HEK293T (cell line): ENCODE measurements at regions not wholly inside any gene's neighbourhood (a gene's known extent, or its start where the extent isn't known, plus 50 kb on each side); places are given as distances from the start of the nearest gene placed in this dataset.
A peak's percentile ranks its signal among the peaks of the same experiment; 100 is the strongest.
"Not testable (repeated sequence)": the region's sequence is repeated elsewhere in the genome, so short reads cannot be mapped to it uniquely, and the experiment has no call there.

ENCODE experiments used
- CTCF ChIA-PET: fragments of 350-600 bp; formaldehyde crosslinking; extraction: SDS; loops from one replicate; lab custom pipeline; 2021; ENCODE audit warnings: antibody characterized with exemption, inconsistent platforms; lab: Yijun Ruan, JAX
- POLR2A ChIA-PET: fragments of 350-600 bp; formaldehyde crosslinking; extraction: SDS; loops from one replicate; lab custom pipeline; 2020; ENCODE audit warnings: antibody characterized with exemption, inconsistent platforms; lab: Yijun Ruan, JAX
- DNase-seq: peaks from one replicate; pipeline ENCODE4 v3.0.0; 2012; ENCODE audit warnings: mixed read lengths; ENCODE audit errors: extremely low spot score
- L3MBTL2 ChIP-seq: fragments of 450-650 bp; conservative IDR thresholded peaks from 2 replicates; pipeline ENCODE4 v1.6.1; 2016; ENCODE audit warnings: mild to moderate bottlenecking

DNA sequence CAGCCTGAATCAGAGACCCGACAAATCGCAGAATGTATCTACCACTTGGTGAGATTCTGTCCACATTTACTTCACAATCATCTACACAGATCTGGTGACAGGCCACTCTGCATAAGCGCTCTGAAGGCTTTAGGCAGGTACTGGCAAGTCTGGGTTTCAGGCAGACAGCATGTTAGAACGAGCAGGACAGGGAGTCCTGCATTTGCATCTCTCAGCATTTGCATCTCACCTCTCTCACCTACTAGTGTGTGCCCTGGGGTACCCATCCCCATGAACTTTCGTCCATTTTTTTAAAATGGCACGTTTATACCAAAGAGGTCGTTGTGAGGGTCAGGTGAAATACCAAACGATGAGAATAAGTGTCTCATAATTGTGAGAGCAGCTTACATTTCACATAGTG, 108.2 kb downstream of the SPATA31A1 start:
- POLR2A ChIA-PET, CTCF ChIA-PET, DNase-seq: not testable (repeated sequence)

DNA sequence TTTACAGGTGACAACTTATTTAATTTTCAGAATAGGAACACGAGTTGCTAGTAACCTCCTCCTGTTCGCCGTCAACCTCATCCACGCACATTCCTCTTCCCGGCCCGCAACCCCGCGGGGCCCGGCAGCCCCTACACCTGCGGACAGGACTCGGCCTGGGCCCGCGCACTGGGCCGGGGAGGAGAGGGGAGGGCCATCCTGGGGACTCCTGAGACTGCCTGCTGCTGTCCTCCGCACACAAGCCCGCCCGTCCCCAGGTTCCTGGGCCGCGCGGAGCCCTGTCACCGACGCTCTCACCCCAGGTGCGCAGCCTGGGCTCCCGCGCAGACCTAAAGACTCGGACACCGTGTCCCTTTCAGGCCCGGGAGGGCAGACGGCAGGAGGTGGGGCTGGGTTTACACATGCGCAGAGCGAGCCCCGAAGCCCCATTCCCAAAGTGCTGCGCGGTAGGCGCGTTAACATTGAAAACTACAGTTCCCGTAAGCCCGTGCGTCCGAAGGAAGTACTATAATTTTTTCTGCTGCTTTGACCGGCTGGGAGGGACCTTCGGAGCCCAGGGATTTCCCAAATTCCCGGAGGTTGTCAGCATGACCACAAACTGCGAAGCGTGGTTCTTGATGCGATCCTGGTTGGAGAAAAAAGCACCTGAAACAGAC, 108.8 kb downstream of the SPATA31A1 start:
- TF ChIP-seq L3MBTL2 = peak; percentile 79
- POLR2A ChIA-PET, CTCF ChIA-PET, DNase-seq: not testable (repeated sequence)

DNA sequence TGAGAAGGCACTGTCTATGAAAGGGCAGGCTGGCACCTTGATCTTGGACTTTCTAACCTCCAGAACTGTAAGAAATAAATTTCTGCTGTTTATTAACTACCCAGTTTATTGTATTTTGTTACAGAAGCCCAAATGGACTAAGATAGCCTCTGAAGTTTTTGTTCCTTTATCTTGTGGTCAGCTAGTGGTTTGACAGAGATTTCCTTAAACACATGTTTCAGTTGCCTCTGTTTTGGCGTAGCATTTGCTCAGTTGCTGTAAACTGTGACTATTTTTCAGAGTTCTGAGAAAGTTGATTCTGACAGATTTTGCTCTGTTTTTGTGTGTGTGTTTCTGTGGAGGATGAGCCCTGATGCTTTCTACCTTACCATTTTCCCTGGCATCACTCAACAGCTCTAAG, 119.0 kb downstream of the SPATA31A1 start:
- DNase-seq, CTCF ChIA-PET, POLR2A ChIA-PET: not testable (repeated sequence)

DNA sequence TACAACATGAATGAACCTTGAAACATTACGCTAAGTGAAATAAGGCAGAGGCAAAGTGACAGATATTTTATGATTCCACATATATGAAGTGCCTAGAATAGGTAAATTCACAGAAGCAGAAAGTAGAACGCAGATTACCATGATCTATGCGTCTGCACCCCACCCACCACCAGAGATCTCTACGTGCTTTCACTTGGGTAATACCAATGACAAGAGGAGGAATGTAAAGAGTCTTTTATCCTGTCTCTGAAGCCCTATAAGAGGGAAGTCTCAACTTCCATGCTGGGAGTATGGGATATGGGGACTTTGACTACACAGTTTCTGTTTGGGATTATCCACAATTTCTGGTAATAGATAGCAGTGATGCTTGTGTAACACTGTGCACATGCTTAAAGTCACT, 127.6 kb downstream of the SPATA31A1 start:
- DNase-seq, POLR2A ChIA-PET, CTCF ChIA-PET: not testable (repeated sequence)

DNA sequence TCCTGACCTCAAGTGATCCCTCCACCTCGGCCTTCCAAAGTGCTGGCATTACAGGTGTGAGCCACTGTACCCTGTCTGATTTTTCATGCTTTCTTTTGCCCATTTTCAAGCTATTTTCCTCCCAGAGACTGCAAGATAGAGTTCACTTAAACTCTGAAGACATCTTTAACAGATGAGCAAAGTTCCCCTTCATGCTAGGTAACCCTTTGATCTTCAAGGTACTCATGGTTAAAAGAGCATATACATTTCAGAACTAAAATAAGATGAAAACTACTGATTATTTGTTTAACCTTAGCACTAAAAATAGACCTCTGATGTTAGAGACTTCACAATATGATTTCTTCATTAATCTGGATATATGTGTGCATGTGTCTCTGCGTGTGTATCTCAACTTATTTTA, 128.4 kb downstream of the SPATA31A1 start:
- CTCF ChIA-PET, POLR2A ChIA-PET, DNase-seq: not testable (repeated sequence)

DNA sequence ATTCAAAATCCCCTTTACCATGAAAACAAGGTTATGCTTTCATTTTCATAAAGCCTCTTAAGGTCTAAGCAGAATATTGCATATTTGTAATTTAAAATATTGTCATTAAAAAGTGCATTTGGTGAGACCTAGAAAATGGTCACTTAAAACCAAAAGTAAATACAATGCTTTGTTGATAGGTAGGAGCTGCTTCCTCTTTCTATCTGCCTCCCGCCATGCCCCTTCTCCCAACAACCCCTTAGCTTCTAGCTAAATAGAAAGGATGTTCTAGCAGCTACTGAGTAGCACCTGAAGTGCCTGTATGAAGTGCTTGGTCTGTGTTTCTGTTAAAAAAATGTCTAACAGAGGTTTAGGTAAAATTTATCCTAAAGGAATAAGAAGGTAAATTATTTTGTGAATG, 128.8 kb downstream of the SPATA31A1 start:
- CTCF ChIA-PET, POLR2A ChIA-PET, DNase-seq: not testable (repeated sequence)

DNA sequence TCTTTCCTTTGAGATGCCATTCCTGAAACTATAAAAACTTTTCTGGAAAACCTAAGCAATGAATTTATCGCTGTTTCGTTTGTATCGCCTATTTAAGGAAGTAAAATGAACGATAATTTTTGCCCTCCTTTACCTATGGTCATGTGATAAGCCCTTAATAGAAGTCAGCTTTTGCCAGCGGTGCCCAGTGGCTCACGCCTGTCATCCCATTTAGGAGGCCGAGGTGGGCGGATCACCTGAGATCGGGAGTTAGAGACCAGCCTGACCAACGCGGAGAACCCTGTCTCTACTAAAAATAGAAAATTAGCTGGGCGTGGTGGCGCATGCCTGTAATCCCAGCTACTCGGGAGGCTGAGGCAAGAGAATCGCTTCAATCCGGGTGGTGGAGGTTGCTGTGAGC, 132.0 kb downstream of the SPATA31A1 start:
- POLR2A ChIA-PET, CTCF ChIA-PET, DNase-seq: not testable (repeated sequence)

DNA sequence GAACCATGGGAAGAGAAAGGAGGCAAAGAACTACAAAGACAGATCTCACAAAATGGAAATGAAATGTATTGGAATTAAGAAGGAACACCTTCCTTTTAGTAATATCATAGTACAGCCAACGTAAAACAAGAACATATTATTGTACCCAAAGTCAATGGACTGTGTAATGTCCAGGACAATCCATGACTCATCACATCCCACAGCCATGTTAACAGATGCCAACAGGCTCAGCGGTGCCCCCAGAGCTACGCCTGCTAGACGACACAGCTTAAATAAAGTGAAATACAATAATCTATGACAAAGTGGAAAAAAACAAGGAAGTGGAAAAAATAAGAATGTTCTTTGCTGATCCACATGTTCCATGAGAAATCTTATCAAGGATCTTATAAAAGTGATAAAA, 140.8 kb downstream of the SPATA31A1 start:
- POLR2A ChIA-PET, CTCF ChIA-PET, DNase-seq: not testable (repeated sequence)

DNA sequence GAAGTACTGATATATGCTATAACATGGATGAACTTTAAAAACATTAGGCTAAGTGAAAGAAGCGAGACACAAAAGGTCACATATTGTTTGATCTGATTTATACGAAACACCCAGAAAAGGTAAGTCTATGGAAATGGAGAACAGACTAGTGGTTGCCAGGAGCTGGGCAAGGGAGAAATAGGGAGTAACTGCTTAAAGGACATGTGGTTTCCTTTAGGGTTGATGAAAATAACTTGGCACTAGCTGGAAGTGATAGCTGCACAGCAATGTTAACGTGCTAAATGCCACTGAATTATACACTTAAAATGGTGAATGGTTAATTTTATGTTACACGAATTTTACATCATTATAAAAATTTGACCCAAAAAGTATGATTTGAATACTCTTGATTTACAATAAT, 147.7 kb downstream of the SPATA31A1 start:
- CTCF ChIA-PET, POLR2A ChIA-PET, DNase-seq: not testable (repeated sequence)

DNA sequence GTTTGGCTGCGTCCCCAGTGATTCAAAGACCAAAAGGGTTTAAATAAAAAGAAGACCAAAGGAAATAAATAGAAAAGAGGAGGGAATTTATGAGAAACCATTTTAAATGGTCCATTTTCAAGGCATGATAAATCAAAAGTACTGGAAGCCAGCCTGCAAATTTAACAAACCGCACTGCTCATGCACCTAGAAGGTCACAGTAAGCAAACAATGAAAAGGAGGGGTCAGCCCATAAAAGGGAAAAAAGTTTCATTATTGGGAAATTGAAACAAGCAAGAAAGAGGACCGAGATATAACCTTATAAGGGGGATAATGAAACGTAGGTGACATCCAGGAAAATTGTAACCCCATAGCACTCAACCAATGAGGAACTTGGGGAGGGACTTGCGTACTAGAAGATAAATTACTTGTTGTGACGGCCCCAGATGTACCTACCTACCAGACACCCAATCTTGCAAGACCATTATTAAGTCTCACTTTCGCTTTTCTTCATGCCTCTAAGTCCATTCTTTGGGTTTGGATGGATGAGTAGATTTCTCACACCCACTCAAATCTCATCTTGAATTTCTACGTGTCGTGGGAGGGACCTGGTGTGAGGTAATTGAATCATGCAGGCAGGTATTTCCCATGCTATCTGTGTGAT, 172.0 kb downstream of the SPATA31A1 start:
- POLR2A ChIA-PET, CTCF ChIA-PET, DNase-seq: not testable (repeated sequence)

DNA sequence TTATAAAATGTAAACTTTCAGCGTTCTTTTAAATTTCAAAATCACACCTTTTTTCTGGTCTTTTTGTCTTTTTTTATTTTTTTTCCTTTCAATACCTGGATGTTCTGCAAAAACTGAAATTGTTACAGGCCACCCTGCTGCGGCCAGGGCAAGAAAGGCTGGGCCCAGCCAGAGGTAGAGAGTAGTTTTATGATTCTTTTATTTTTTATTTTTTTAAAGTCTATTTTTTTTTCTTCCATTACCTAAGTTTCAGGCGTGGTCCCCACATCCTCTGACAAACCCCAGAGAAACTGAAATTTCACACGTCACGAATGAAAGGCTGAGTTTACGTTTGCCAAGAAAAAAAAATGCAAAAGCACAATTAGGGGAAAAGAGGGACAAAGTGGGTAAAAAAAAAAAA, 177.1 kb downstream of the SPATA31A1 start:
- CTCF ChIA-PET, DNase-seq, POLR2A ChIA-PET: not testable (repeated sequence)

DNA sequence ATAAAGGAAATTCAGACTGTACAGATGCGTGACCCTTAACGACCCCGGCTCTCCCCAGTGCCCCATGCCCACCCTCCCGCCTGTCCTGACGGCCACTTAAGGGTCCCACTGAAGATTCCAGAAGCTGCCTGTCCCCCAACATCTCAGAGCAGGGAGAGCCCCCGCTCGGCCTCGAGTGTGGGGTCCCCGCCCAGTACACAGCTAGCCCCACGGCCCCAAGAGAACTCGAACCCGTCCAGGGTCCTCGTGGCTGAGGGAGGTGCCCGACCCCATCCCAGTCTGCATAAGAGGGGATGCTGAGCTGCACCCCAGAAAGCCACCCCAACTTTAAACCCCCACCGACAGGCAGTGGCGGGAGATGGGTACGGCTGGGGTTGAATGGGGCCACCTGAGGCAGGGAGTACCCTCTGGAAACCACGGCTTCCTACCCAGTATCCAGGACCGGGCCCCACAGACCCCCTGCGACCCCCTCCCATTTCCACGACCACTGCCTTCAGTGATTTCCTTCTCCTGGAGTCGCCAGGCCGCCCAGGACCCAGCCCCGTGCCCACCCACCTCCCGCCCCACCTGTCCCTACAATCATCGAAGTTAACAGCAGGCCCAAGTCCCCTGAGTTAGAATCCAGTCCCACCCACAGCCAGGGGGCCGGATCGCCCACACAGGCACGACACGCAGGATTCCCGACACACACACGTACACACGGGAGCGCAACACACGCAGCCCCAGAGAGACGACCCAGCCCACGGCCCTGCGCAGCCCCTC, 177.7 kb downstream of the SPATA31A1 start:
- DNase-seq, POLR2A ChIA-PET, CTCF ChIA-PET: not testable (repeated sequence)

DNA sequence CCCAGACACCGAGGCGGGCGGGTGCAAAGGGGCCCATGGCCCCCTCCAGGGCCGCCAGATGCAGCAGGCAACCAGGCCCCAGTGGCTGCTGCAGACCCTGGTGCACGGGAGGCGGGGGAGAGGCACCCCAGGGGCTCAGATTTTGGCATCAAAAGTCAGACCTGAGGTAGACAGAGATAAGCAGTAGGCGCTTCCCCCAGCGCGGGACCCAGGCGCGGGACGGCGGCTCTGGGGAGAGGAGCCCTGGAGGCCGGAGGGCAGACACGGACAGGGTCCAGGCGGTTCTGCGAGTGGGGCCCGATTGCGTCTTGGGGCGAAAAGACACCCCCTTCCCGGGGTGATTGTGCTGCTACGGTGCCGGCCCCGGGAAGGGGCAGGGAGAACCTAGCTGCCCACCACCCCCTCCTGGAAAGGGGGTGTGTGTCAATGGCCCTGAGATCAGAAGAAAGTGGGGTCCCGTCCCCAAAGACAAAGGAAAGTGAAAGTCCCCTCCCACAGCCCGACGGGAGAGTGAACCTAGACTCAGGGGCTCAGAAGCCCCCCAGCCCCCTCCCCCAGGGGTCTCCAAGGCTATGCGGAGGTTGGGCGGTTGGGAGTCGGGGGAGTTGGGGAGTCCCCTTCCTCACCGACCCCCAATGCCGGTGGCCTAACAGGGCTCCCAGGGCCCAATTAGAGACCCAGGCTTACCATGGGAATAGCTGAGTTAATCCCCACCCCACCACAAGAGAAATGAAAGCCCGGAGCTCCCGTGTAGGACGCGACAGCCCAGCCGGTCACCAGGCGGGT, 178.5 kb downstream of the SPATA31A1 start:
- CTCF ChIA-PET, DNase-seq, POLR2A ChIA-PET: not testable (repeated sequence)

DNA sequence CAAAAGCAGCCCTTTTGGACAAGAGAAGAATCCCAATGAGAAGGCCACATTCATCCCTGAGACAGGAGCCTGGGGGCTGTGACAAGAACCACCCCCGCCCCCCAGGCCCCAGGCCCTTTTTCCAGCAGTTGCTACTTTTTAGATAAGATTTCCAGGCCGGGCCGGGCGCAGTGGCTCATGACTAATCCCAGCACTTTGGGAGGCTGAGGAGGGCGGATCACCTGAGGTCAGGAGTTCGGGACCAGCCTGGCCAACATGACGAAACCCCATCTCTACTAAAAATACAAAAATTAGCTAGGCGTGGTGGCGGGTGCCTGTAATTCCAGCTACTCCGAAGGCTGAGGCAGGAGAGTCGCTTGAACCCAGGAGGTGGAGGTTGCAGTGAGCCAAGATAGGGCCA, 179.4 kb downstream of the SPATA31A1 start:
- DNase-seq, CTCF ChIA-PET, POLR2A ChIA-PET: not testable (repeated sequence)

DNA sequence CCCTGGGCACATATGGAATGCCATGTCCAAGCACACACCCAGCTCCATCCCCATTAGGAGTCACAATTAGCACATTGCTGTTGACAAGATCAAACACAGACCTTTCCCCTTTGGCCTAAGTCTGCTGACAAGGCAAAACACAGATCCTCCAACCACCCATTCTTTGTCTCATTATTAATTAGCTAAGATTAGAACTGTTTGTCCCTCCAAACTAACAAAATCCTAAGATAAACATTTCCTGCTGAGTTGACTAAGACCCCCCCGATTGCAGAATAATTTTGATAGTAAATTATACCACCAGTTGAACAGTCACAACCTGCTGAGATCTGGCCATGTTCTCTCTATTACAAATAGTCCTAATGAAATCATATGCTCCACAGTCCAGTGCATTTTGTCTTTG, 186.7 kb downstream of the SPATA31A1 start:
- CTCF ChIA-PET, DNase-seq, POLR2A ChIA-PET: not testable (repeated sequence)

DNA sequence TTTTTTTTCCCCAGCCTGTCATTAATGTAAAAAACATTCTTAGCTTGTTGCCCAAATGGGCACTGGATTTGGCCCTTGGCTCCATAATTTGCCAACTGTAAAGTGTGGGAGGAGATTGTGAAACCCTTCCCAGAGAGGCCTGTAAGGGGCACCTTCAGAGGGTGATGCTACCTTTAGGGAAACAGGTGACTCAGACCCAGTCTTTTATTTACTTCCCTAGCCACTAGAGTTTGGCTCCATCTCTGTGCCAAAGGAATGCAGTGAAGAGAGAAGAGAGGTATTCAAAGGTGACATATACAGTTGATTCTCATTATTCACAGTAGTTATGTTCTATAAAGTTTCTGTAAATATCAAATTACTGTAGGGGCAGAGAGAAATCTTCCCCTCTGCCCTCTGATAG, 189.6 kb downstream of the SPATA31A1 start:
- DNase-seq, POLR2A ChIA-PET, CTCF ChIA-PET: not testable (repeated sequence)

DNA sequence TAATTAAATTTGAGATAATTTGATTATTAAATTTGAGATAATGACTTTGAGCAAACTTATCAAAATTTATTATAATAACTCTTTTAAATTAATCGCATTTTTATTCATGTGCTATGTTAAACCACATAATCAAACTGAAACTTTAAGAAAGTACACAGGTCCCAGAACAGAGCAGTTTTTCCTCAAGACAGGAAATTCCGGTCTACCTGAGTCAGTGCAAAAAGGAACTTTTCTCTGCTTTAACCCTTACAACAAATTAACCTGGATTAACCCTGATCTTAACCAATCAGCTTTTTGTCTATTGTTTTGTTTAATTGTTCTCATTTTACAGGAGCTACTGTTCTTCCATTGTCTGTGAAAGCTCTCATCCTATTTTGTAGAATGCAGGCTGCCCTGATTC, 195.1 kb downstream of the SPATA31A1 start:
- CTCF ChIA-PET, DNase-seq, POLR2A ChIA-PET: not testable (repeated sequence)

DNA sequence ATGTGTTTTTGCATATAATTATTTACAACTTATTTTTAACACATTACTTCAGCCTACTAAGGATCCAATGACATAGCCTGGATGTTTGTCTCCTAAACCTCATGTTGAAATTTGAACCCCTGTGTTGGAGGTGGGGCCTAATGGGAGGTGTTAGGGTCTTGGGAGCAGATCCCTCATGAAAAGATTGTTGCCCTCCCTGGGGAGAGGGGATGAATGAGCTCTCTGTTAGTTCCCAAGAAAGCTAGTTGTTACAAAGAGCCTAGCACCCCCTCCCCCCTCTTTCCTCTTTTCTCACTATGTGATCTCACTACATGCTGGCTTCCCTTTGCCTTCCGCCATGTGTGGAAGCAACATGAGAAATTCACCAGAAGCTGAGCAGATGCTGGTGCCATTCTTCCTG, 196.1 kb downstream of the SPATA31A1 start:
- DNase-seq, CTCF ChIA-PET: not testable (repeated sequence)

More for the DNA sequence above, 196.1 kb downstream of the SPATA31A1 start:
- POLR2A ChIA-PET = not testable (repeated sequence)
